ENCODE measurements at regions not wholly inside any gene's neighbourhood (a gene's known extent, or its start where the extent isn't known, plus 50 kb on each side); places are given as distances from the start of the nearest gene placed in this dataset.

- H3K27ac ChIP-seq (ENCODE audit: low read depth in 1 of 2, low read length in 1 of 2): no peak overlapping the region
- no peaks in the 10 kb centered on the region for H3K36me3 ChIP-seq (ENCODE audit: control insufficient read depth in 2 of 2, insufficient read depth in 2 of 2, low read length in 1 of 2)
- WGBS: 95% methylated on average over 1 of the region's 1 CpG
- DNase-seq (ENCODE audit: low read depth in 6 of 9, low spot score in 9 of 9): no peak
- no peaks in the 10 kb centered on the region for H3K9me3 ChIP-seq (ENCODE audit: control insufficient read depth in 2 of 2, insufficient read depth in 1 of 2, low read length in 1 of 2)
- H3K27me3 ChIP-seq (ENCODE audit: control insufficient read depth in 2 of 2, insufficient read depth in 1 of 2, low read length in 1 of 2): no peaks in the 10 kb centered on the region
- no peaks in the 10 kb centered on the region for H3K4me1 ChIP-seq (ENCODE audit: control insufficient read depth in 2 of 2, insufficient read depth in 2 of 2, low read length in 2 of 2)
- no peak overlapping the region for H3K4me3 ChIP-seq (ENCODE audit: low read length in 2 of 2)
Observed at GRCh38 chr2:139940686-139941085, 1160.5 kb upstream of the NXPH2 start.

DNA sequence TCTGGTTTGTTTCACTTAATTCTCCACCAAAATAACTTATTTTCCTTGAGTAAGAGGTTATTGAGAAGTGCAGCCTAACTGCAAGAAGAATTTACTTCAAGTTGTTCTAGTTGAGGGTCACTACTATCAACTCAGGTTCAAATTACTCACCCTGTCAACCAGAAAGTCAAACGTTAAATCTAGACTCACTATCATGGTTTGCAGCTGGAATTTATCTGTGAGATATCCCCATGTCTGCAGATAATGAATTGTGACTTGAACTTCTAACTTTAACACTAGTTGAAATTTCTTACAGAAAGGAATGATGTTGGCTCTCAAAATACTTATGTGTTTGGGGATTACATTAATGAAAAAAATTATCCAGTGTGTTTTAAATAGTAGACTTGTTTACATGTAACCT is 1145.7 kb upstream of the NXPH2 start:
- H3K27ac ChIP-seq (ENCODE audit: low read depth in 1 of 2, low read length in 1 of 2): no peak overlapping the region
- no peaks in the 10 kb centered on the region for H3K4me1 ChIP-seq (ENCODE audit: control insufficient read depth in 2 of 2, insufficient read depth in 2 of 2, low read length in 2 of 2)
- no peak overlapping the region for H3K4me3 ChIP-seq (ENCODE audit: low read length in 2 of 2)
- H3K9me3 ChIP-seq (ENCODE audit: control insufficient read depth in 2 of 2, insufficient read depth in 1 of 2, low read length in 1 of 2): no peaks in the 10 kb centered on the region
- WGBS: 70% methylated on average over 1 of the region's 1 CpG
- no peaks in the 10 kb centered on the region for H3K36me3 ChIP-seq (ENCODE audit: control insufficient read depth in 2 of 2, insufficient read depth in 2 of 2, low read length in 1 of 2)
- no peaks in the 10 kb centered on the region for H3K27me3 ChIP-seq (ENCODE audit: control insufficient read depth in 2 of 2, insufficient read depth in 1 of 2, low read length in 1 of 2)
- no peak for DNase-seq (ENCODE audit: low read depth in 6 of 9, low spot score in 9 of 9)

DNA sequence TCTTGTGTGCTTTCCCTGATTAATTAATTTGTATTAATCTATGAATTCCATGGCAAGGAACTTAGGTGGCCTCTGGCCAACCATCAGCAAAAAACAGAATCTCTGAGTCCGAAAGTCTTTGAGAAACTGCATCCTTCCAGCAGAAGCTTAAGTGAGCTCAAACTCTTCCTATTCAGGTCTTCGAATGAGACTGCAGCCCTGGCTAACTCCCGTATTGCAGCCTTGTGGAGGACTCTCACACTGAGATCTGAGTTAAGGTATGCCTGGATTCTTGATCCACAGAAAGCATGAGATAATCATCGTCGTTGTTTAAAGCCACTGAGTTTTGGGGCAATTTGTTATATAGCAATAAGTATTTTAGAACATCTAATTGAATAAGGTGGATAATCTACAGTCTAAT is 1143.9 kb upstream of the NXPH2 start:
- no peak for DNase-seq (ENCODE audit: low read depth in 6 of 9, low spot score in 9 of 9)
- no peaks in the 10 kb centered on the region for H3K27me3 ChIP-seq (ENCODE audit: control insufficient read depth in 2 of 2, insufficient read depth in 1 of 2, low read length in 1 of 2)
- H3K27ac ChIP-seq (ENCODE audit: low read depth in 1 of 2, low read length in 1 of 2): no peak overlapping the region
- 89% methylated on average over 5 of the region's 5 CpGs for WGBS
- H3K36me3 ChIP-seq (ENCODE audit: control insufficient read depth in 2 of 2, insufficient read depth in 2 of 2, low read length in 1 of 2): no peaks in the 10 kb centered on the region
- H3K4me1 ChIP-seq (ENCODE audit: control insufficient read depth in 2 of 2, insufficient read depth in 2 of 2, low read length in 2 of 2): no peaks in the 10 kb centered on the region
- no peaks in the 10 kb centered on the region for H3K9me3 ChIP-seq (ENCODE audit: control insufficient read depth in 2 of 2, insufficient read depth in 1 of 2, low read length in 1 of 2)
- no peak overlapping the region for H3K4me3 ChIP-seq (ENCODE audit: low read length in 2 of 2)

DNA sequence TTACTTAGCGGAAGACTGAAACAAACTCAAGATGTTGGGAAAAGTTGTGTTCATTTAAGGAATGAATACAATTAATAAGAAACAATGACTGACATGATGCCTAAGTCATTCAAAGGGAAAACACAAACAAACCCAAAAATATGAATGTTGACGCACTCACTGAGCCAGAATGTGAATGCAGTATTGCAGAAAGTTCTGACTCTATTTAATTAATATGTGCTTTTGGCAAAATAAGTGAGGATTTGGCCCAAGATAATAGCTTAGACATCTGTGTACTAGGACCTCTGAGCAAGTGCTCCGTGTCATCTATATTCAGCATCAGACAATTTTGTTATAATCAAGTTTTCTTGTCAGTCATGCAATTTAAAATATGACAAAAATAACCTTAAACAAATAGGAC is 1138.8 kb upstream of the NXPH2 start:
- Histone ChIP-seq H3K36me3 (ENCODE audit: control insufficient read depth in 2 of 2, insufficient read depth in 2 of 2, low read length in 1 of 2) (no peaks in the 10 kb centered on the region), H3K9me3 (ENCODE audit: control insufficient read depth in 2 of 2, insufficient read depth in 1 of 2, low read length in 1 of 2) (no peaks in the 10 kb centered on the region), H3K4me1 (ENCODE audit: control insufficient read depth in 2 of 2, insufficient read depth in 2 of 2, low read length in 2 of 2) (no peaks in the 10 kb centered on the region), H3K27ac (ENCODE audit: low read depth in 1 of 2, low read length in 1 of 2) (no peak overlapping the region), H3K27me3 (ENCODE audit: control insufficient read depth in 2 of 2, insufficient read depth in 1 of 2, low read length in 1 of 2) (no peaks in the 10 kb centered on the region), H3K4me3 (ENCODE audit: low read length in 2 of 2) (no peak overlapping the region)
- WGBS: 93% methylated on average over 3 of the region's 3 CpGs
- no peak for DNase-seq (ENCODE audit: low read depth in 6 of 9, low spot score in 9 of 9)

- H3K4me1 ChIP-seq (ENCODE audit: control insufficient read depth in 2 of 2, insufficient read depth in 2 of 2, low read length in 2 of 2): no peaks in the 10 kb centered on the region
- 79% methylated on average over 3 of the region's 3 CpGs for WGBS
Observed at GRCh38 chr2:139917690-139918384, 1137.6 kb upstream of the NXPH2 start.

GRCh38 chr2:139916822-139917221 is 1136.6 kb upstream of the NXPH2 start:
- Histone ChIP-seq H3K27me3 (ENCODE audit: control insufficient read depth in 2 of 2, insufficient read depth in 1 of 2, low read length in 1 of 2) (no peaks in the 10 kb centered on the region), H3K9me3 (ENCODE audit: control insufficient read depth in 2 of 2, insufficient read depth in 1 of 2, low read length in 1 of 2) (no peaks in the 10 kb centered on the region), H3K36me3 (ENCODE audit: control insufficient read depth in 2 of 2, insufficient read depth in 2 of 2, low read length in 1 of 2) (no peaks in the 10 kb centered on the region), H3K4me3 (ENCODE audit: low read length in 2 of 2) (no peak overlapping the region), H3K27ac (ENCODE audit: low read depth in 1 of 2, low read length in 1 of 2) (no peak overlapping the region), H3K4me1 (ENCODE audit: control insufficient read depth in 2 of 2, insufficient read depth in 2 of 2, low read length in 2 of 2) (no peaks in the 10 kb centered on the region)
- WGBS: 87% methylated on average over 7 of the region's 7 CpGs
- no peak for DNase-seq (ENCODE audit: low read depth in 6 of 9, low spot score in 9 of 9)

More at GRCh38 chr2:139917690-139918384, 1137.6 kb upstream of the NXPH2 start:
- H3K4me3 ChIP-seq (ENCODE audit: low read length in 2 of 2): no peak overlapping the region
- DNase-seq (ENCODE audit: low read depth in 6 of 9, low spot score in 9 of 9): no peak
- H3K9me3 ChIP-seq (ENCODE audit: control insufficient read depth in 2 of 2, insufficient read depth in 1 of 2, low read length in 1 of 2): no peaks in the 10 kb centered on the region
- no peaks in the 10 kb centered on the region for H3K36me3 ChIP-seq (ENCODE audit: control insufficient read depth in 2 of 2, insufficient read depth in 2 of 2, low read length in 1 of 2)
- no peak overlapping the region for H3K27ac ChIP-seq (ENCODE audit: low read depth in 1 of 2, low read length in 1 of 2)
- H3K27me3 ChIP-seq (ENCODE audit: control insufficient read depth in 2 of 2, insufficient read depth in 1 of 2, low read length in 1 of 2): no peaks in the 10 kb centered on the region

GRCh38 chr2:139911160-139911559 is 1131.0 kb upstream of the NXPH2 start:
- no peak for DNase-seq (ENCODE audit: low read depth in 6 of 9, low spot score in 9 of 9)
- 89% methylated on average over 3 of the region's 3 CpGs for WGBS
- Histone ChIP-seq H3K27me3 (ENCODE audit: control insufficient read depth in 2 of 2, insufficient read depth in 1 of 2, low read length in 1 of 2) (no peaks in the 10 kb centered on the region), H3K9me3 (ENCODE audit: control insufficient read depth in 2 of 2, insufficient read depth in 1 of 2, low read length in 1 of 2) (no peaks in the 10 kb centered on the region), H3K4me1 (ENCODE audit: control insufficient read depth in 2 of 2, insufficient read depth in 2 of 2, low read length in 2 of 2) (no peaks in the 10 kb centered on the region), H3K4me3 (ENCODE audit: low read length in 2 of 2) (no peak overlapping the region), H3K36me3 (ENCODE audit: control insufficient read depth in 2 of 2, insufficient read depth in 2 of 2, low read length in 1 of 2) (no peaks in the 10 kb centered on the region), H3K27ac (ENCODE audit: low read depth in 1 of 2, low read length in 1 of 2) (no peak overlapping the region)

DNA sequence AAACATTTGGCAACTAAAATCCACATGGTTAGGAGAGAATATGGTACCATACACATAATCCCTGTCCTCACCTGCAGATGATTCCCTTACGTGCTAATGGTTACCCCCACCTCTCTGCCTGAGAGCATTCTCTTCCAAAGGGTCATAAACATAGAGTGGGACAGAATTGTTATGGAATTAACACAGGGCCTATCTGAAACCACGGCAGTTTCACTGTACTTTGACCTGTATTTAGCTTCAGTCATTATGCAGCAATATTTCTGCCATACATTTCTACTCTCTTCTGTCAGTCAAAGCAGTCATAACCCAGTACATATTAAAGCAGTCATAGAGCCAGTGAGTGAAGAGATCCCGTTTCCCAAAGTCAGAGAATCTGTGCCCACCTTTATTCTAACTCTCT is 1128.9 kb upstream of the NXPH2 start:
- H3K27me3 ChIP-seq (ENCODE audit: control insufficient read depth in 2 of 2, insufficient read depth in 1 of 2, low read length in 1 of 2): no peaks in the 10 kb centered on the region
- H3K27ac ChIP-seq (ENCODE audit: low read depth in 1 of 2, low read length in 1 of 2): no peak overlapping the region
- WGBS: 74% methylated on average over 3 of the region's 3 CpGs
- no peaks in the 10 kb centered on the region for H3K9me3 ChIP-seq (ENCODE audit: control insufficient read depth in 2 of 2, insufficient read depth in 1 of 2, low read length in 1 of 2)
- no peaks in the 10 kb centered on the region for H3K36me3 ChIP-seq (ENCODE audit: control insufficient read depth in 2 of 2, insufficient read depth in 2 of 2, low read length in 1 of 2)
- DNase-seq (ENCODE audit: low read depth in 6 of 9, low spot score in 9 of 9): no peak
- H3K4me3 ChIP-seq (ENCODE audit: low read length in 2 of 2): no peak overlapping the region
- no peaks in the 10 kb centered on the region for H3K4me1 ChIP-seq (ENCODE audit: control insufficient read depth in 2 of 2, insufficient read depth in 2 of 2, low read length in 2 of 2)

DNA sequence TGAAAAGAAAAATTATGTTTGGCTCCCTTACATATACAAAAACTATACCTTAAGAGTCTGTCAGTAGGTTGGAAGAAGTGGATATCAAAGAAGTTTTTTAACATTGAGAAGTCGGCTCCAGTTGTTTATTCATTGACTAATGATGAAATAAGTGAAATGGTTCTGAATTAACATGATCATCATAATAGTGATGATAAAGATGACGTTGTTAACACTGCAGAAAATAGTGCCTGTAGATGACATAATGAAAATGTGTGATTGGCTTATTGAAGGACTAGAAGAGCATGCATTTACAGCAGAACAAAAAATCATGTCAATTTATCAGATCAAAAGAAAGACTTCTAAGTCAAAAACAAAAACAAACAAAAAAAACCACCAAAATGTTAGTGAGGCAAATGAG is 1125.4 kb upstream of the NXPH2 start:
- no peaks in the 10 kb centered on the region for H3K4me1 ChIP-seq (ENCODE audit: control insufficient read depth in 2 of 2, insufficient read depth in 2 of 2, low read length in 2 of 2)

More for the DNA sequence above, 1125.4 kb upstream of the NXPH2 start:
- H3K36me3 ChIP-seq (ENCODE audit: control insufficient read depth in 2 of 2, insufficient read depth in 2 of 2, low read length in 1 of 2): no peaks in the 10 kb centered on the region
- H3K27me3 ChIP-seq (ENCODE audit: control insufficient read depth in 2 of 2, insufficient read depth in 1 of 2, low read length in 1 of 2): no peaks in the 10 kb centered on the region
- H3K27ac ChIP-seq (ENCODE audit: low read depth in 1 of 2, low read length in 1 of 2): no peak overlapping the region
- H3K4me3 ChIP-seq (ENCODE audit: low read length in 2 of 2): no peak overlapping the region
- H3K9me3 ChIP-seq (ENCODE audit: control insufficient read depth in 2 of 2, insufficient read depth in 1 of 2, low read length in 1 of 2): no peaks in the 10 kb centered on the region
- 91% methylated on average over 2 of the region's 2 CpGs for WGBS
- no peak for DNase-seq (ENCODE audit: low read depth in 6 of 9, low spot score in 9 of 9)

All from thymus (tissue), 11 donors.